Esophagus muscularis mucosa (tissue), 4 donors: ENCODE measurements at regions not wholly inside any gene's neighbourhood (a gene's known extent, or its start where the extent isn't known, plus 50 kb on each side); places are given as distances from the start of the nearest gene placed in this dataset.

ENCODE experiments used
- EP300 ChIP-seq: sonication (generic); formaldehyde crosslinking; IDR thresholded peaks from one replicate; pipeline ENCODE4 v1.6.1; 2017; ENCODE audit warnings: antibody characterized with exemption
- POLR2A ChIP-seq: fragments of 450-650 bp; IDR thresholded peaks from one replicate; pipeline ENCODE4 v1.6.1; 2017; ENCODE audit warnings: antibody characterized with exemption, moderate library complexity, mild to moderate bottlenecking, low read depth
- POLR2AphosphoS5 ChIP-seq, 2 donors: sonication (generic); formaldehyde crosslinking; IDR thresholded peaks; one replicate each; pipeline ENCODE4 v1.6.1; 2017; ENCODE audit warnings: antibody characterized with exemption in 2 of 2
- TF ChIP-seq, protein P1 (sequence below), 3 experiments: fragments of 200-600 bp in 2 of 3; fragments of 450-650 bp in 1 of 3; sonication (generic) in 2 of 3; IDR thresholded peaks; one replicate each; pipeline ENCODE4 v1.5.1; 2017 to 2019; ENCODE audit warnings: antibody characterized with exemption in 3 of 3, mild to moderate bottlenecking in 2 of 3, moderate library complexity in 1 of 3

GRCh38 chrX:128870361-128870760 lies 652.9 kb downstream of the SMARCA1 start:
- TF ChIP-seq POLR2AphosphoS5 (IDR thresholded peaks at IDR 0.05) (no peak), EP300 (no peak), POLR2A (no peak)
- TF ChIP-seq, protein P1, sequence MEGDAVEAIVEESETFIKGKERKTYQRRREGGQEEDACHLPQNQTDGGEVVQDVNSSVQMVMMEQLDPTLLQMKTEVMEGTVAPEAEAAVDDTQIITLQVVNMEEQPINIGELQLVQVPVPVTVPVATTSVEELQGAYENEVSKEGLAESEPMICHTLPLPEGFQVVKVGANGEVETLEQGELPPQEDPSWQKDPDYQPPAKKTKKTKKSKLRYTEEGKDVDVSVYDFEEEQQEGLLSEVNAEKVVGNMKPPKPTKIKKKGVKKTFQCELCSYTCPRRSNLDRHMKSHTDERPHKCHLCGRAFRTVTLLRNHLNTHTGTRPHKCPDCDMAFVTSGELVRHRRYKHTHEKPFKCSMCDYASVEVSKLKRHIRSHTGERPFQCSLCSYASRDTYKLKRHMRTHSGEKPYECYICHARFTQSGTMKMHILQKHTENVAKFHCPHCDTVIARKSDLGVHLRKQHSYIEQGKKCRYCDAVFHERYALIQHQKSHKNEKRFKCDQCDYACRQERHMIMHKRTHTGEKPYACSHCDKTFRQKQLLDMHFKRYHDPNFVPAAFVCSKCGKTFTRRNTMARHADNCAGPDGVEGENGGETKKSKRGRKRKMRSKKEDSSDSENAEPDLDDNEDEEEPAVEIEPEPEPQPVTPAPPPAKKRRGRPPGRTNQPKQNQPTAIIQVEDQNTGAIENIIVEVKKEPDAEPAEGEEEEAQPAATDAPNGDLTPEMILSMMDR (IDR thresholded peaks at IDR 0.05) = no peak
